ENCODE measurements at regions not wholly inside any gene's neighbourhood (a gene's known extent, or its start where the extent isn't known, plus 50 kb on each side); places are given as distances from the start of the nearest gene placed in this dataset.

GRCh38 chr7:33742521-33742920, 162.8 kb upstream of the BMPER start:
- Histone ChIP-seq H3K4me3 (ENCODE audit: low read depth, low read length) (no peak overlapping the region), H3K36me3 (ENCODE audit: control insufficient read depth, insufficient read depth, low read length) (no peaks in the 10 kb centered on the region), H3K9ac (ENCODE audit: low read depth, low read length) (no peak overlapping the region), H3K27ac (ENCODE audit: low read depth, low read length) (no peak overlapping the region), H3K9me3 (ENCODE audit: control insufficient read depth, insufficient read depth, low read length) (no peaks in the 10 kb centered on the region), H3K4me1 (ENCODE audit: control insufficient read depth, insufficient read depth, low read length) (no peaks in the 10 kb centered on the region), H3K27me3 (ENCODE audit: control insufficient read depth, insufficient read depth, low read length) (no peaks in the 10 kb centered on the region)

- Histone ChIP-seq H3K27ac (ENCODE audit: low read depth, low read length) (no peak overlapping the region), H3K9ac (ENCODE audit: low read depth, low read length) (no peak overlapping the region), H3K27me3 (ENCODE audit: control insufficient read depth, insufficient read depth, low read length) (no peaks in the 10 kb centered on the region), H3K4me1 (ENCODE audit: control insufficient read depth, insufficient read depth, low read length) (no peaks in the 10 kb centered on the region), H3K4me3 (ENCODE audit: low read depth, low read length) (no peak overlapping the region), H3K36me3 (ENCODE audit: control insufficient read depth, insufficient read depth, low read length) (no peaks in the 10 kb centered on the region), H3K9me3 (ENCODE audit: control insufficient read depth, insufficient read depth, low read length) (no peaks in the 10 kb centered on the region)
Observed at GRCh38 chr7:33742999-33743587, 162.2 kb upstream of the BMPER start.

- no peaks in the 10 kb centered on the region for H3K36me3 ChIP-seq (ENCODE audit: control insufficient read depth, insufficient read depth, low read length)
- H3K27ac ChIP-seq (ENCODE audit: low read depth, low read length): no peak overlapping the region
- no peak overlapping the region for H3K9ac ChIP-seq (ENCODE audit: low read depth, low read length)
- no peaks in the 10 kb centered on the region for H3K4me1 ChIP-seq (ENCODE audit: control insufficient read depth, insufficient read depth, low read length)
- no peak overlapping the region for H3K4me3 ChIP-seq (ENCODE audit: low read depth, low read length)
- H3K9me3 ChIP-seq (ENCODE audit: control insufficient read depth, insufficient read depth, low read length): no peaks in the 10 kb centered on the region
- no peaks in the 10 kb centered on the region for H3K27me3 ChIP-seq (ENCODE audit: control insufficient read depth, insufficient read depth, low read length)
Observed at GRCh38 chr7:33743594-33743993, 161.7 kb upstream of the BMPER start.

- Histone ChIP-seq H3K9ac (ENCODE audit: low read depth, low read length) (no peak overlapping the region), H3K27ac (ENCODE audit: low read depth, low read length) (no peak overlapping the region), H3K4me3 (ENCODE audit: low read depth, low read length) (no peak overlapping the region), H3K9me3 (ENCODE audit: control insufficient read depth, insufficient read depth, low read length) (no peaks in the 10 kb centered on the region), H3K36me3 (ENCODE audit: control insufficient read depth, insufficient read depth, low read length) (no peaks in the 10 kb centered on the region), H3K27me3 (ENCODE audit: control insufficient read depth, insufficient read depth, low read length) (no peaks in the 10 kb centered on the region), H3K4me1 (ENCODE audit: control insufficient read depth, insufficient read depth, low read length) (no peaks in the 10 kb centered on the region)
Observed at GRCh38 chr7:33744293-33745075, 160.9 kb upstream of the BMPER start.

GRCh38 chr7:33745934-33746333, 159.4 kb upstream of the BMPER start:
- no peaks in the 10 kb centered on the region for H3K36me3 ChIP-seq (ENCODE audit: control insufficient read depth, insufficient read depth, low read length)
- no peak overlapping the region for H3K4me3 ChIP-seq (ENCODE audit: low read depth, low read length)
- H3K27me3 ChIP-seq (ENCODE audit: control insufficient read depth, insufficient read depth, low read length): no peaks in the 10 kb centered on the region

GRCh38 chr7:33748793-33749192, 156.5 kb upstream of the BMPER start:
- Histone ChIP-seq H3K4me1 (ENCODE audit: control insufficient read depth, insufficient read depth, low read length) (peaks cover 9% of the 10 kb centered on the region), H3K4me3 (ENCODE audit: low read depth, low read length) (no peak overlapping the region), H3K27ac (ENCODE audit: low read depth, low read length) (no peak overlapping the region), H3K9ac (ENCODE audit: low read depth, low read length) (no peak overlapping the region), H3K36me3 (ENCODE audit: control insufficient read depth, insufficient read depth, low read length) (no peaks in the 10 kb centered on the region), H3K27me3 (ENCODE audit: control insufficient read depth, insufficient read depth, low read length) (no peaks in the 10 kb centered on the region), H3K9me3 (ENCODE audit: control insufficient read depth, insufficient read depth, low read length) (no peaks in the 10 kb centered on the region)

More at GRCh38 chr7:33745934-33746333, 159.4 kb upstream of the BMPER start:
- no peak overlapping the region for H3K9ac ChIP-seq (ENCODE audit: low read depth, low read length)
- peaks cover under 1% of the 10 kb centered on the region; the same call in 1 of the 2 replicates for H3K4me1 ChIP-seq (ENCODE audit: control insufficient read depth, insufficient read depth, low read length)
- no peak overlapping the region for H3K27ac ChIP-seq (ENCODE audit: low read depth, low read length)
- H3K9me3 ChIP-seq (ENCODE audit: control insufficient read depth, insufficient read depth, low read length): no peaks in the 10 kb centered on the region

- no peaks in the 10 kb centered on the region for H3K9me3 ChIP-seq (ENCODE audit: control insufficient read depth, insufficient read depth, low read length)
- H3K27me3 ChIP-seq (ENCODE audit: control insufficient read depth, insufficient read depth, low read length): no peaks in the 10 kb centered on the region
- no peaks in the 10 kb centered on the region for H3K36me3 ChIP-seq (ENCODE audit: control insufficient read depth, insufficient read depth, low read length)
- H3K27ac ChIP-seq (ENCODE audit: low read depth, low read length): no peak overlapping the region
- H3K9ac ChIP-seq (ENCODE audit: low read depth, low read length): no peak overlapping the region
- no peak overlapping the region for H3K4me3 ChIP-seq (ENCODE audit: low read depth, low read length)
- peaks cover 14% of the 10 kb centered on the region for H3K4me1 ChIP-seq (ENCODE audit: control insufficient read depth, insufficient read depth, low read length)
Observed at GRCh38 chr7:33750177-33750576, 155.2 kb upstream of the BMPER start.

GRCh38 chr7:33751443-33751842, 153.9 kb upstream of the BMPER start:
- Histone ChIP-seq H3K36me3 (ENCODE audit: control insufficient read depth, insufficient read depth, low read length) (no peaks in the 10 kb centered on the region), H3K27me3 (ENCODE audit: control insufficient read depth, insufficient read depth, low read length) (no peaks in the 10 kb centered on the region), H3K9ac (ENCODE audit: low read depth, low read length) (no peak overlapping the region), H3K27ac (ENCODE audit: low read depth, low read length) (no peak overlapping the region), H3K4me3 (ENCODE audit: low read depth, low read length) (no peak overlapping the region), H3K9me3 (ENCODE audit: control insufficient read depth, insufficient read depth, low read length) (no peaks in the 10 kb centered on the region), H3K4me1 (ENCODE audit: control insufficient read depth, insufficient read depth, low read length) (peaks cover 16% of the 10 kb centered on the region)

- no peaks in the 10 kb centered on the region for H3K9me3 ChIP-seq (ENCODE audit: control insufficient read depth, insufficient read depth, low read length)
- H3K4me1 ChIP-seq (ENCODE audit: control insufficient read depth, insufficient read depth, low read length): peaks cover 19% of the 10 kb centered on the region
- H3K27ac ChIP-seq (ENCODE audit: low read depth, low read length): no peak overlapping the region
- H3K4me3 ChIP-seq (ENCODE audit: low read depth, low read length): no peak overlapping the region
- no peaks in the 10 kb centered on the region for H3K36me3 ChIP-seq (ENCODE audit: control insufficient read depth, insufficient read depth, low read length)
- no peaks in the 10 kb centered on the region for H3K27me3 ChIP-seq (ENCODE audit: control insufficient read depth, insufficient read depth, low read length)
- no peak overlapping the region for H3K9ac ChIP-seq (ENCODE audit: low read depth, low read length)
Observed at GRCh38 chr7:33753881-33754525, 151.3 kb upstream of the BMPER start.

- Histone ChIP-seq H3K4me1 (ENCODE audit: control insufficient read depth, insufficient read depth, low read length) (peaks cover 19% of the 10 kb centered on the region), H3K27ac (ENCODE audit: low read depth, low read length) (peak overlapping the region; percentile 4), H3K9ac (ENCODE audit: low read depth, low read length) (no peak overlapping the region), H3K9me3 (ENCODE audit: control insufficient read depth, insufficient read depth, low read length) (no peaks in the 10 kb centered on the region), H3K27me3 (ENCODE audit: control insufficient read depth, insufficient read depth, low read length) (no peaks in the 10 kb centered on the region), H3K36me3 (ENCODE audit: control insufficient read depth, insufficient read depth, low read length) (no peaks in the 10 kb centered on the region), H3K4me3 (ENCODE audit: low read depth, low read length) (no peak overlapping the region)
Observed at GRCh38 chr7:33754933-33755928, 150.1 kb upstream of the BMPER start.

Measured in HUES48 (cell line).